ENCODE measurements at regions not wholly inside any gene's neighbourhood (a gene's known extent, or its start where the extent isn't known, plus 50 kb on each side); places are given as distances from the start of the nearest gene placed in this dataset.
"Not testable (repeated sequence)": the region's sequence is repeated elsewhere in the genome, so short reads cannot be mapped to it uniquely, and the experiment has no call there.

- no peak for TF ChIP-seq CTCF (IDR thresholded peaks at IDR 0.05; ENCODE audit: unreplicated experiment in 3 of 3)
- Mint-ChIP-seq H3K4me3 (no peak overlapping the region), H3K27ac (no peak overlapping the region), H3K9me3 (no peaks in the 10 kb centered on the region), H3K36me3 (ENCODE audit: low read depth) (no peaks in the 10 kb centered on the region), H3K4me1 (no peaks in the 10 kb centered on the region), H3K27me3 (ENCODE audit: low read depth) (no peaks in the 10 kb centered on the region)
These were observed 585.9 kb downstream of the PRR16 start for GRCh38 chr5:121049971-121050370.

- H3K27me3 Mint-ChIP-seq (ENCODE audit: low read depth), result no peaks in the 10 kb centered on the region
These were observed 589.2 kb downstream of the PRR16 start for GRCh38 chr5:121053055-121053985.

GRCh38 chr5:121055586-121055985 is 591.5 kb downstream of the PRR16 start:
- H3K9me3 Mint-ChIP-seq, result no peaks in the 10 kb centered on the region
- H3K4me1 Mint-ChIP-seq, result no peaks in the 10 kb centered on the region
- H3K27me3 Mint-ChIP-seq (ENCODE audit: low read depth), result no peaks in the 10 kb centered on the region
- no peaks in the 10 kb centered on the region for H3K36me3 Mint-ChIP-seq (ENCODE audit: low read depth)
- no peak for TF ChIP-seq CTCF (IDR thresholded peaks at IDR 0.05; ENCODE audit: unreplicated experiment in 3 of 3)
- H3K27ac Mint-ChIP-seq, result no peak overlapping the region
- H3K4me3 Mint-ChIP-seq, result no peak overlapping the region

More at GRCh38 chr5:121053055-121053985, 589.2 kb downstream of the PRR16 start:
- no peak overlapping the region for H3K4me3 Mint-ChIP-seq
- peak overlapping the region; percentile 15 to 63 (median 32) for H3K27ac Mint-ChIP-seq
- no peak for TF ChIP-seq CTCF (IDR thresholded peaks at IDR 0.05; ENCODE audit: unreplicated experiment in 3 of 3)
- H3K9me3 Mint-ChIP-seq, result no peaks in the 10 kb centered on the region
- H3K4me1 Mint-ChIP-seq, result no peaks in the 10 kb centered on the region
- no peaks in the 10 kb centered on the region for H3K36me3 Mint-ChIP-seq (ENCODE audit: low read depth)

- not testable (repeated sequence) for H3K4me1 Mint-ChIP-seq; H3K4me3 Mint-ChIP-seq; H3K27me3 Mint-ChIP-seq (ENCODE audit: low read depth); H3K9me3 Mint-ChIP-seq; H3K36me3 Mint-ChIP-seq (ENCODE audit: low read depth); H3K27ac Mint-ChIP-seq
These were observed 600.1 kb downstream of the PRR16 start for GRCh38 chr5:121064241-121064640.

GRCh38 chr5:121086671-121087070 is 622.6 kb downstream of the PRR16 start:
- Mint-ChIP-seq H3K4me1 (no peaks in the 10 kb centered on the region), H3K27ac (no peak overlapping the region), H3K9me3 (peaks cover 9% of the 10 kb centered on the region), H3K27me3 (ENCODE audit: low read depth) (no peaks in the 10 kb centered on the region), H3K4me3 (no peak overlapping the region), H3K36me3 (ENCODE audit: low read depth) (no peaks in the 10 kb centered on the region)
- no peak for TF ChIP-seq CTCF (IDR thresholded peaks at IDR 0.05; ENCODE audit: unreplicated experiment in 3 of 3)

GRCh38 chr5:121087560-121087959 is 623.5 kb downstream of the PRR16 start:
- no peak overlapping the region for H3K27ac Mint-ChIP-seq
- TF ChIP-seq CTCF (IDR thresholded peaks at IDR 0.05; ENCODE audit: unreplicated experiment in 3 of 3), result no peak
- H3K4me1 Mint-ChIP-seq, result no peaks in the 10 kb centered on the region
- H3K27me3 Mint-ChIP-seq (ENCODE audit: low read depth), result no peaks in the 10 kb centered on the region
- peaks cover 9% of the 10 kb centered on the region for H3K9me3 Mint-ChIP-seq
- no peaks in the 10 kb centered on the region for H3K36me3 Mint-ChIP-seq (ENCODE audit: low read depth)
- no peak overlapping the region for H3K4me3 Mint-ChIP-seq
